ENCODE measurements at regions not wholly inside any gene's neighbourhood (a gene's known extent, or its start where the extent isn't known, plus 50 kb on each side); places are given as distances from the start of the nearest gene placed in this dataset.
"Not testable (repeated sequence)": the region's sequence is repeated elsewhere in the genome, so short reads cannot be mapped to it uniquely, and the experiment has no call there.

GRCh38 chrX:131826572-131826971, 196.5 kb upstream of the STK26 start:
- DNase-seq (ENCODE audit: low read depth) = no peak

GRCh38 chrX:131827935-131828334, 195.2 kb upstream of the STK26 start:
- no peak for DNase-seq (ENCODE audit: low read depth)

GRCh38 chrX:131828482-131828881, 194.6 kb upstream of the STK26 start:
- no peak for DNase-seq (ENCODE audit: low read depth)

- peak; percentile 64 for DNase-seq (ENCODE audit: low read depth)
Measured at GRCh38 chrX:131830400-131831184, 192.5 kb upstream of the STK26 start.

- no peak for DNase-seq (ENCODE audit: low read depth)
Measured at GRCh38 chrX:131831185-131831520, 191.9 kb upstream of the STK26 start.

GRCh38 chrX:131836161-131836560, 186.9 kb upstream of the STK26 start:
- no peak for DNase-seq (ENCODE audit: low read depth)

GRCh38 chrX:131837325-131837724, 185.8 kb upstream of the STK26 start:
- DNase-seq (ENCODE audit: low read depth) = no peak

GRCh38 chrX:131840799-131841495, 182.2 kb upstream of the STK26 start:
- DNase-seq (ENCODE audit: low read depth) = no peak

- DNase-seq (ENCODE audit: low read depth) = no peak
Measured at GRCh38 chrX:131841496-131842437, 181.3 kb upstream of the STK26 start.

- no peak for DNase-seq (ENCODE audit: low read depth)
Measured at GRCh38 chrX:131843987-131844386, 179.1 kb upstream of the STK26 start.

- no peak for DNase-seq (ENCODE audit: low read depth)
Measured at GRCh38 chrX:131845201-131845600, 177.9 kb upstream of the STK26 start.

- DNase-seq (ENCODE audit: low read depth) = no peak
Measured at GRCh38 chrX:131845771-131846170, 177.3 kb upstream of the STK26 start.

- DNase-seq (ENCODE audit: low read depth) = not testable (repeated sequence)
Measured at GRCh38 chrX:131850964-131851363, 172.1 kb upstream of the STK26 start.

GRCh38 chrX:131853440-131853839, 169.7 kb upstream of the STK26 start:
- DNase-seq (ENCODE audit: low read depth) = no peak

- DNase-seq (ENCODE audit: low read depth) = no peak
Measured at GRCh38 chrX:131854581-131854980, 168.5 kb upstream of the STK26 start.

GRCh38 chrX:131861088-131861787, 161.9 kb upstream of the STK26 start:
- DNase-seq (ENCODE audit: low read depth) = no peak

GRCh38 chrX:131862321-131862720, 160.8 kb upstream of the STK26 start:
- DNase-seq (ENCODE audit: low read depth) = no peak

GRCh38 chrX:131869182-131869581, 153.9 kb upstream of the STK26 start:
- no peak for DNase-seq (ENCODE audit: low read depth)

- no peak for DNase-seq (ENCODE audit: low read depth)
Measured at GRCh38 chrX:131874300-131874699, 148.8 kb upstream of the STK26 start.

- DNase-seq (ENCODE audit: low read depth) = not testable (repeated sequence)
Measured at GRCh38 chrX:131875827-131876226, 147.3 kb upstream of the STK26 start.

GRCh38 chrX:131881194-131881593, 141.9 kb upstream of the STK26 start:
- DNase-seq (ENCODE audit: low read depth) = no peak

GRCh38 chrX:131885042-131885441, 138.1 kb upstream of the STK26 start:
- not testable (repeated sequence) for DNase-seq (ENCODE audit: low read depth)

Data from forelimb muscle (tissue), 1 donor.